Keratinocyte (primary cell): ENCODE measurements at regions not wholly inside any gene's neighbourhood (a gene's known extent, or its start where the extent isn't known, plus 50 kb on each side); places are given as distances from the start of the nearest gene placed in this dataset.

Experiments used
- DNase-seq: peaks from one replicate; pipeline ENCODE4 v3.0.0-alpha.2; 2011; ENCODE audit warnings: low read depth, missing footprints, low spot score
- FAIRE-seq: peaks from 2 replicates; lab custom pipeline; 2011; peaks lifted over from hg19 to GRCh38; lab: Jason Lieb, UNC
- H2AFZ ChIP-seq: 2 replicates; pipeline ENCODE4 v1.6.0; 2012; ENCODE audit warnings: low read length, control low read depth, inconsistent platforms; ENCODE audit not compliant: control insufficient read depth
- H3K27ac ChIP-seq: 2 replicates; pipeline ENCODE4 v1.5.1; 2011; ENCODE audit warnings: low read length; ENCODE audit not compliant: control insufficient read depth, insufficient read depth
- H3K27me3 ChIP-seq: 3 replicates; pipeline ENCODE4 v1.6.0; 2011; ENCODE audit warnings: low read length; ENCODE audit not compliant: control insufficient read depth, insufficient read depth; ENCODE audit errors: extremely low read depth
- H3K36me3 ChIP-seq, 2 experiments: 2 replicates in 1 of 2; 3 replicates in 1 of 2; pipeline ENCODE4 v1.5.1; 2011; ENCODE audit warnings: low read length in 2 of 2, mild to moderate bottlenecking in 1 of 2; ENCODE audit not compliant: control insufficient read depth in 2 of 2, insufficient read depth in 2 of 2; ENCODE audit errors: extremely low read depth in 1 of 2
- H3K4me1 ChIP-seq: 3 replicates; pipeline ENCODE4 v1.5.1; 2011; ENCODE audit warnings: low read length; ENCODE audit not compliant: control insufficient read depth, insufficient read depth; ENCODE audit errors: extremely low read depth
- H3K4me2 ChIP-seq: 3 replicates; pipeline ENCODE4 v1.6.0; 2011; ENCODE audit warnings: low read depth, low read length; ENCODE audit not compliant: control insufficient read depth, insufficient read depth; ENCODE audit errors: extremely low read depth
- H3K4me3 ChIP-seq, 3 experiments: fragments of 200-600 bp in 1 of 3; sonication (generic) in 1 of 3; 2 replicates in 2 of 3; 3 replicates in 1 of 3; pipeline ENCODE4 v1.5.1; 2011 to 2016; ENCODE audit warnings: low read length in 3 of 3, mild to moderate bottlenecking in 3 of 3, control low read depth in 2 of 3, inconsistent platforms in 1 of 3, low read depth in 1 of 3, mixed read lengths in 1 of 3, mixed run types in 1 of 3, moderate library complexity in 1 of 3; ENCODE audit not compliant: control insufficient read depth in 2 of 3, insufficient read depth in 2 of 3; ENCODE audit errors: extremely low read depth in 1 of 3
- H3K79me2 ChIP-seq: 2 replicates; pipeline ENCODE4 v1.6.0; 2012; ENCODE audit warnings: low read length; ENCODE audit not compliant: control insufficient read depth, insufficient read depth
- H3K9ac ChIP-seq: 3 replicates; pipeline ENCODE4 v1.6.0; 2011; ENCODE audit warnings: low read length; ENCODE audit not compliant: control insufficient read depth, insufficient read depth; ENCODE audit errors: extremely low read depth
- H3K9me1 ChIP-seq: 3 replicates; pipeline ENCODE4 v1.6.0; 2011; ENCODE audit warnings: low read length; ENCODE audit not compliant: control insufficient read depth, insufficient read depth; ENCODE audit errors: extremely low read depth
- H3K9me3 ChIP-seq: 2 replicates; pipeline ENCODE4 v1.5.1; 2012; ENCODE audit warnings: low read depth, low read length; ENCODE audit not compliant: control insufficient read depth
- H4K20me1 ChIP-seq: 3 replicates; pipeline ENCODE4 v1.6.0; 2011; ENCODE audit warnings: low read length; ENCODE audit not compliant: control insufficient read depth, insufficient read depth; ENCODE audit errors: extremely low read depth
- EZH2 ChIP-seq: IDR thresholded peaks from one replicate; pipeline ENCODE4 v1.6.1; 2012; ENCODE audit warnings: inconsistent platforms, mild to moderate bottlenecking, low read length, moderate library complexity
- dilution Hi-C: fragments of 300-500 bp; cut with MboI; formaldehyde crosslinking; loops from one replicate; pipeline ENCODE4 v1.7.0; 2020; ENCODE audit warnings: low sequenced_read_pairs; ENCODE audit not compliant: extremely low pct_ligation_motif_present
- TF ChIP-seq, protein P1 (sequence below), 3 experiments: IDR thresholded peaks in 1 of 3; conservative IDR thresholded peaks in 1 of 3; optimal IDR thresholded peaks in 1 of 3; 2 replicates in 2 of 3; 3 replicates in 1 of 3; pipeline versions ENCODE3 to v1.5.1; 2011; ENCODE audit warnings: low read length in 3 of 3, mild to moderate bottlenecking in 3 of 3, moderate library complexity in 2 of 3, control low read depth in 1 of 3, inconsistent platforms in 1 of 3; ENCODE audit not compliant: insufficient read depth in 2 of 3; ENCODE audit errors: extremely low read depth in 1 of 3

DNA sequence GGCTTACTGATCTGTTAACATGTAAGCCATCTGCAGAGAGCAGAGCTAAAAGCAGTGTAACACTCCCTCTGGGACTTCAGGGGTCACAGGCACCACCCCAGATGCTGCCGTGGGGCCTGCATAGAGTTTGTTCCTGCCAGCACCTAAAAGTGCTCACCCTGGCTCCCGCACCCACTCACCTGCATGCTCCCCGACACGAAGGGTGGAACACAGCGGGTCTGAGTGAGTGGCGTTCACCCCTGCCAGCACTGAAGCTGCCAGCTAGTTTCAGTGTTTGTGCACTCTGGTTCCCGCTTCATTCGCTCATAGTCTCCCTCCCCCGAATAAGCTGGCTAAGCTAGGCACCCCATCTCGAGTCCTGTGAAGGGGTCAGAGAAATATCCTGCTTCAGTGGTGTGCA, 1681.0 kb downstream of the NCAM2 start:
- FAIRE-seq, result no peak
- H3K4me1 ChIP-seq, result no peaks in the 10 kb centered on the region
- TF ChIP-seq, protein P1, sequence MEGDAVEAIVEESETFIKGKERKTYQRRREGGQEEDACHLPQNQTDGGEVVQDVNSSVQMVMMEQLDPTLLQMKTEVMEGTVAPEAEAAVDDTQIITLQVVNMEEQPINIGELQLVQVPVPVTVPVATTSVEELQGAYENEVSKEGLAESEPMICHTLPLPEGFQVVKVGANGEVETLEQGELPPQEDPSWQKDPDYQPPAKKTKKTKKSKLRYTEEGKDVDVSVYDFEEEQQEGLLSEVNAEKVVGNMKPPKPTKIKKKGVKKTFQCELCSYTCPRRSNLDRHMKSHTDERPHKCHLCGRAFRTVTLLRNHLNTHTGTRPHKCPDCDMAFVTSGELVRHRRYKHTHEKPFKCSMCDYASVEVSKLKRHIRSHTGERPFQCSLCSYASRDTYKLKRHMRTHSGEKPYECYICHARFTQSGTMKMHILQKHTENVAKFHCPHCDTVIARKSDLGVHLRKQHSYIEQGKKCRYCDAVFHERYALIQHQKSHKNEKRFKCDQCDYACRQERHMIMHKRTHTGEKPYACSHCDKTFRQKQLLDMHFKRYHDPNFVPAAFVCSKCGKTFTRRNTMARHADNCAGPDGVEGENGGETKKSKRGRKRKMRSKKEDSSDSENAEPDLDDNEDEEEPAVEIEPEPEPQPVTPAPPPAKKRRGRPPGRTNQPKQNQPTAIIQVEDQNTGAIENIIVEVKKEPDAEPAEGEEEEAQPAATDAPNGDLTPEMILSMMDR (optimal IDR thresholded peaks at IDR 0.05 in 1 of 3, IDR thresholded peaks at IDR 0.05 in 1 of 3, conservative IDR thresholded peaks at IDR 0.05 in 1 of 3; ENCODE audit: extremely low read depth in 1 of 3, insufficient read depth in 2 of 3, low read length in 3 of 3), result no peak
- no peak for TF ChIP-seq EZH2
- H3K4me3 ChIP-seq, result no peak overlapping the region
- dilution Hi-C loops, result no loop called here
- no peaks in the 10 kb centered on the region for H3K36me3 ChIP-seq
- no peaks in the 10 kb centered on the region for H3K79me2 ChIP-seq
- DNase-seq, result no peak
- H4K20me1 ChIP-seq, result no peaks in the 10 kb centered on the region
- peaks cover 3% of the 10 kb centered on the region for H3K9me3 ChIP-seq
- no peak overlapping the region for H3K27ac ChIP-seq
- H2AFZ ChIP-seq, result no peak overlapping the region
- H3K9me1 ChIP-seq, result no peaks in the 10 kb centered on the region
- no peaks in the 10 kb centered on the region for H3K27me3 ChIP-seq
- no peak overlapping the region for H3K9ac ChIP-seq
- H3K4me2 ChIP-seq, result no peak overlapping the region

DNA sequence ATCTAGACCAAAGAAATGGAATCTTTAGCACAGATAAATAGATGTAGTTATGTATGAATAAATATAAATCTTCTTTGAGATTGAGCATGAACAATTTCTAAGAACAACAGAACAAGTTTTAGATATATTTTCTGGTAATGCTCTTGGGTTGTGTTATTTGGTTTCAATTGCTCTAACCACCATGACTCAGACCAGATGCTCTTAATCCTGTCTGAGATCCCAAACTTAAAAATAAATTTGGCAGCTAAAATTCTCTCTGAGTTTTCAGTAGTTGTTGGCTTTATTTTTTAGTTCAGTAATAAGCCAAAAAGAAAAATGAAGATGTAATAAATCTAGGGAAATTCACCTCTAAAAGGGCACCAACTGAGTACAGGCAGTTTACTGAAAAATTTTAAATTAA, 1693.4 kb downstream of the NCAM2 start:
- FAIRE-seq (no peak), DNase-seq (no peak)
- H3K9ac ChIP-seq, result no peak overlapping the region
- no peak overlapping the region for H3K4me2 ChIP-seq
- no peaks in the 10 kb centered on the region for H4K20me1 ChIP-seq
- no peak overlapping the region for H3K4me3 ChIP-seq
- no peak overlapping the region for H2AFZ ChIP-seq
- TF ChIP-seq, protein P1 (optimal IDR thresholded peaks at IDR 0.05 in 1 of 3, IDR thresholded peaks at IDR 0.05 in 1 of 3, conservative IDR thresholded peaks at IDR 0.05 in 1 of 3; ENCODE audit: extremely low read depth in 1 of 3, insufficient read depth in 2 of 3, low read length in 3 of 3), result no peak
- no peak for TF ChIP-seq EZH2
- H3K9me1 ChIP-seq, result no peaks in the 10 kb centered on the region
- no peaks in the 10 kb centered on the region for H3K36me3 ChIP-seq
- dilution Hi-C loops, result no loop called here
- no peaks in the 10 kb centered on the region for H3K27me3 ChIP-seq
- H3K27ac ChIP-seq, result no peak overlapping the region
- H3K4me1 ChIP-seq, result no peaks in the 10 kb centered on the region
- H3K9me3 ChIP-seq, result no peaks in the 10 kb centered on the region
- no peaks in the 10 kb centered on the region for H3K79me2 ChIP-seq
